VCaP (cell line): ENCODE measurements at regions not wholly inside any gene's neighbourhood (a gene's known extent, or its start where the extent isn't known, plus 50 kb on each side); places are given as distances from the start of the nearest gene placed in this dataset.

Experiments used
- H3K27ac ChIP-seq: fragments of 450-650 bp; 2 replicates; pipeline ENCODE4 v1.5.1; 2017
- TF ChIP-seq, protein P1 (sequence below): fragments of 450-650 bp; conservative IDR thresholded peaks from 2 replicates; pipeline ENCODE4 v1.5.1; 2017; ENCODE audit warnings: mild to moderate bottlenecking, moderate library complexity

- H3K27ac ChIP-seq, result no peak overlapping the region
- TF ChIP-seq, protein P1, sequence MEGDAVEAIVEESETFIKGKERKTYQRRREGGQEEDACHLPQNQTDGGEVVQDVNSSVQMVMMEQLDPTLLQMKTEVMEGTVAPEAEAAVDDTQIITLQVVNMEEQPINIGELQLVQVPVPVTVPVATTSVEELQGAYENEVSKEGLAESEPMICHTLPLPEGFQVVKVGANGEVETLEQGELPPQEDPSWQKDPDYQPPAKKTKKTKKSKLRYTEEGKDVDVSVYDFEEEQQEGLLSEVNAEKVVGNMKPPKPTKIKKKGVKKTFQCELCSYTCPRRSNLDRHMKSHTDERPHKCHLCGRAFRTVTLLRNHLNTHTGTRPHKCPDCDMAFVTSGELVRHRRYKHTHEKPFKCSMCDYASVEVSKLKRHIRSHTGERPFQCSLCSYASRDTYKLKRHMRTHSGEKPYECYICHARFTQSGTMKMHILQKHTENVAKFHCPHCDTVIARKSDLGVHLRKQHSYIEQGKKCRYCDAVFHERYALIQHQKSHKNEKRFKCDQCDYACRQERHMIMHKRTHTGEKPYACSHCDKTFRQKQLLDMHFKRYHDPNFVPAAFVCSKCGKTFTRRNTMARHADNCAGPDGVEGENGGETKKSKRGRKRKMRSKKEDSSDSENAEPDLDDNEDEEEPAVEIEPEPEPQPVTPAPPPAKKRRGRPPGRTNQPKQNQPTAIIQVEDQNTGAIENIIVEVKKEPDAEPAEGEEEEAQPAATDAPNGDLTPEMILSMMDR, result no peak
Measured at GRCh38 chr14:36005670-36006069, 170.9 kb downstream of the PTCSC3 start.

- TF ChIP-seq, protein P1, result no peak
- H3K27ac ChIP-seq, result no peak overlapping the region
Measured at GRCh38 chr14:36001936-36002335, 174.6 kb downstream of the PTCSC3 start.

GRCh38 chr14:35999294-35999693 lies 173.2 kb downstream of the BRMS1L start:
- TF ChIP-seq, protein P1, result no peak
- no peak overlapping the region for H3K27ac ChIP-seq

DNA sequence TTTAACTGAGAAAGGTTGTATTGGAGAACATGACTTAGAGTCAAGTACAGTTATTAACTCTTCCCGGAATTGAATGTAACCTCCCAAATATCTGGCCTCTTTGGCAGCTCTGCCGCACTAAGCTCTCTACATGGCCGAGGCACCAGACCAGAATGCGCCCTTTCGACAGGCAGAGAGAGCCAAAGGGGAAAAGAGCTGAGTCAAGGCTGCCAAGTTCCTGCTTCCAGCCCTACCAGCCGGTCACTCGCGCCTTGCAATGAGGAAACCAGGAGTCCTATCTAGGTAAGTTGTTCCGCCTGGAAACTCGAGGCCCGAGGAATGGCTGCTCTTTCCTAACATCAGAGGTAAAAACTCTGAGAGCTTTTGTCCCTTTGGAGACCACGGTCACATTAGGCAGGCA lies 172.2 kb downstream of the BRMS1L start:
- no peak overlapping the region for H3K27ac ChIP-seq
- TF ChIP-seq, protein P1, result no peak

DNA sequence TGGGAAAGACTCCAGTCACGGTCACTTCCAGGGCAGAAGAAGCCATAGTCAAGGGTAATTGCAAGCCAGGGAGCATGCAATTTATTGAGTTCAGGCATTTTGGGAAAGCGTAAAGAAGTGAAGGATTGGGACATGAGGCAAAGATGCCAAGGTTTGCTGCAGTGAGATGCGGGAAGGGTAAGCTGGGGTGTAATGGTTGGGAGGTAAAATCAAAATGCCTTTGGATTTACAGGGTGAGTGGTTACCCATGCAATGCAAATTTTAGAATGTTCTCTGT lies 167.5 kb downstream of the BRMS1L start:
- no peak overlapping the region for H3K27ac ChIP-seq
- TF ChIP-seq, protein P1, result no peak

GRCh38 chr14:35992816-35993683 lies 166.9 kb downstream of the BRMS1L start:
- H3K27ac ChIP-seq, result no peak overlapping the region
- TF ChIP-seq, protein P1, result no peak

DNA sequence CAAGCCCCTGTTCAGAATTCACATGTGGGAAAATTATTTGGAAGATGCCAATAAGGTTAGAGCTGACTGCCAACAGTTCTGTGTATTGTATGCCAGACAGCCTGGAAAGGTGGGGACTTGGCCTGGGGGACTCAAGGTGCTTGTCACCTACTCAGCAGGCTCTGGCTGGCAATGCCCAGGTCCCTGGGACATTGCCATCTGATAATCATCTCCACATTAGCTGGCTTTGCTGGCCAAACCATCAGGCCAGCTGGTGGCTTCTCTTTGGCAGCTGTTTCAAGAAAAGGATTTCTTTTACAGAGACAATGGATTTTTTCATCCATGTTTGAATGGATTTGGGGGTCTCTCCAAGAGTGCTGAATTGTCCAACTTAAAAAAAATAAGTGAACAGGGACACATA lies 165.2 kb downstream of the BRMS1L start:
- TF ChIP-seq, protein P1, result no peak
- no peak overlapping the region for H3K27ac ChIP-seq
